Dermis microvascular lymphatic vessel endothelial cell (primary cell): ENCODE measurements at regions not wholly inside any gene's neighbourhood (a gene's known extent, or its start where the extent isn't known, plus 50 kb on each side); places are given as distances from the start of the nearest gene placed in this dataset.

Source experiments
- DNase-seq, 2 donors: peaks; one replicate each; pipeline versions ENCODE4 v3.0.0 to v3.0.0-alpha.2; 2010; ENCODE audit warnings: low read depth in 2 of 2

DNA sequence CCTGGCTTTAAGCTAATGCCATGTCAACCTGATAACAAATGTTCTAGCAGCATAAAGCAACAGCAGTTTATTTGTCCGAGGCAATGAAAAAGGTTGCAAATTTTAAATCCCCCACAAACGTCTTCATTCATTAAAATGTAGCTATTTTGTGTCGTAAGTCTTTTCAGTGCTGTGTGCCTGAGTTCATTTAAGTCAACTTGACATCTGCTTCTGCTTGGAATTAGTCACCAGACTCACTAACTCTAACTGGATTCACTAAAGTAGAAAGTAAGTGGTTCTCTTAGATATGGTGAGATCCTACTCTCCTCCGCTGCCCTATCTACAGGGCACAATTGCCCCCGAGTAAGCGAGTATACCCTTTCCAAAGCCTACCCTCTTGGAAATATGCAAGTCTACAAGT is 118.4 kb upstream of the CHRM3 start:
- no peak for DNase-seq

DNA sequence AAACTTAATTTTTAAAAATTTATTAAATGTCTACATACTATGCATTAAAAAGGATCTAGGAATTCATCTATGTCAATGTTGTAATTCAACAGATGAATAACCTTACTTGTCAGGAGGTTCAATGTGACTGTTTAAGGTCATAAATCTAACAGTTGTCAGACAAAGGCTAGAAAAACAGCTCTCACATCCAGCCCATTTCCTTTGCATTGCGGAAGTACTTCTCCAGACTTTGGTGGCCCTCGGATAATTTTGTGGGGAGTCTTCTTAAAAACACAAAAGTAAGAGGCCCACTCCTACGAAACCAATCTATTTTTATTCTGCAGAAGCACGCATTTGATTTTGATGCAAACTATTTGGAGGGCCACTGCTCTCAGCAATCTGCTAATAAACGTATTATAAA is 122.6 kb upstream of the CHRM3 start:
- no peak for DNase-seq

DNA sequence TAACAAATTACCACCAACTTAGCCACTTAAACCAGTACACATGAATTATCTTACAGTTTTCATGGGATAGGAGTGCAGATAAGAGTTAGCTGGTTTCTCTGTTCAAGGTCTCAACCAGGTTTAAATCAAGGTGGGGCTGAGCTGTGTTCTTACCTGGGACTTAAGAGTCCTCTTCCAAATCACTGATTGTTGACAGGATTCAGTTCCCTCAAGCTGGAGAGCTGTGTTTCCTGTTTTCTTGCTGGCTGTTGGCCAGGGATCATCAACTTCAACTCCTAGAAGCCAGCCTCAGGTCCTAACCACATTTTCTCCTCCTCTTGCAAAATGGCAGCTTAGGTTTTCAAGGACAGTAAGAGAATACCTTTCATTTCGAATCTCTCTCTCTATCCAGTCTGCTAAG is 123.8 kb upstream of the CHRM3 start:
- DNase-seq = no peak

DNA sequence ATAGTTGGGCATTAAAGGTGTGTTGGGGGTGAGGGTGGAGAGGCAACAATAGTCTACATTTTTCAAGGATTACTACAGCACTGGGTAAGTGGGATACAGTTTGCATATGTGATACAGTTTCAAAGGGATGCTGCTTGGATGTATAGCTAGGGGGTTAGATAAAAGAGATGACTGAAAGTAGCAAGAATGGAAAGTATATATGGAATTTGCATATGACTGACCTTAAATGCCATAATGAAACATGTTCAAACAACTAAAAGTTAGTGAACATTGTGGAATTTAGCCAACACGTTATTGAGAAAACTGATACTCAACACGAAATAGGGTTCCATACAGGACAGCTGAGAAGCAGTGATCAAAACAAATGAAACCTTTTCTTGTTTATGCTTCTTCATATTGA is 124.8 kb upstream of the CHRM3 start:
- no peak for DNase-seq

DNA sequence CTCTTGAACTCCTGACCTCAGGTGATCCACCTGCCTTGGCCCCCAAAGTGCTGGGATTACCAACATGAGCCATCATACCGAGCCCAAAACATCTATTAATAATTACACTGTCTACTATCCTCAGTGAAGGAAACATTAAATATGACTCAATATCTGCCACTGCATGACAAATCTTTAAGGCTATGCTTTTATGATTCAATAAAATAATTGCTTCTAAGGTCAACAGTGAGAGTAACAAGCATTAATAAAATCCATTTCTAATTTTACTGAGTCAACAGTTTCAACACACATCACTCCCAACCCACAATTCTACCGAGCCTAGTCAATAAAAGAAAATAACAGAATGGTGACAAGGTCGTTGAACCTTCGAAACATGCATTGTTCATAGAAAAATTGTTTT is 125.5 kb upstream of the CHRM3 start:
- DNase-seq = no peak

DNA sequence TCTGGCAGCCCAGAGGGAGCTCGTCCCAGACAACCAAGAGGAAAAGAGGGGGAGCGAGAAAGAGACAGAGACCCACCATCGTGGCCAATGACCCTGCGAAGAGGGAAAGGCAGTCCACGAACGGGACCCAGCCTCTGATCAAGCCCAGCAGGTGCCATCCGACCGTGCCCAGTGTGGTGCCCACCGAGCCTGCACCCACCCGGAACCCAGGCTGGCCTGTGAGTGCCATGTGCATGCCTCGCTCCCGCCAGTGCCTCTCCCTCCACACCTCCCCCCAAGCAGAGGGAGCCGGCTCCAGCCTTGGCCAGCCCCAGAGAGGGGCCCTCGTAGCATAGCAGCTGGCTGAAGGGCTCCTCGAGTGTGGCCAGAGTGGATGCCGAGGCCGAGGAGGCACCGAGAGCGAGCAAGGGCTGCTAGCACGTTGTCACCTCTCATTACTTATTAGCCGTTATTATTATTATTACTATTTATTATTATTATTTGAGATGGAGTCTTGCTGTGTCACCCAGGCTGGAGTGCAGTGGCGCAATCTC is 130.7 kb upstream of the CHRM3 start:
- DNase-seq = no peak

DNA sequence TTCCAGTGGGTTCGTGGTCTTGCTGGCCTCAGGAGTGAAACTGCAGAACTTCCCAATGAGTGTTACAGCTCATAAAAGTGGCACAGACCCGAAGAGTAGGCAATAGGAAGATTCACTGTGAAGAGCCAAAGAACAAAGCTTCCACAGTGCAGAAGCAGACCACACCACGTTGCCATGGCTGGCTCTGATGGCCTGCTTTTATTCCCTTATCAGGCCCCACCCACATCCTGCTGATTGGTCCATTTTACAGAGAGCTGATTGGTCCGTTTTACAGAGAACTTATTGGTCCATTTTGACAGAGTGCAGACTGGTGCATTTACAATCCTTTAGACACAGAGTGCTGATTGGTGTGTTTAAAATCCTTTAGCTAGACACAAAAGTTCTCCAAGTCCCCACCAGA is 131.4 kb upstream of the CHRM3 start:
- DNase-seq = no peak

DNA sequence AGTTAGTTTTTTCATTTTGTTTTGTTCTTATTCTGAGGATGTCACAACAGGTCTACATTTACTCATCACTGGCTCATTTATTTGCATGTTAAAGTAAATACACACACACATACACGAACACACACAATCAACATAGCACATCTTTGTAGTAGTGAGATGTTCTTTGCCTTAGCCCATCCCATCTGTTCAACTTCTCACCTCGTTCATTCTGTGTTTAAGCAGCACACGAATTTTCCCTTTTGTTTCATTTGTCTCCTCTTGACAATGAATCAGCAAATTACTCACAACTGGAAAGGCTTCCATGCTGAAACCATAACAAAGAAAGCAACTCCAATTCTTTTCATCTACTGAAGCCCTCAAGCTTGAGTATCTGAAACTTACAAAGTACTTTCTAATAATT is 133.3 kb upstream of the CHRM3 start:
- no peak for DNase-seq

DNA sequence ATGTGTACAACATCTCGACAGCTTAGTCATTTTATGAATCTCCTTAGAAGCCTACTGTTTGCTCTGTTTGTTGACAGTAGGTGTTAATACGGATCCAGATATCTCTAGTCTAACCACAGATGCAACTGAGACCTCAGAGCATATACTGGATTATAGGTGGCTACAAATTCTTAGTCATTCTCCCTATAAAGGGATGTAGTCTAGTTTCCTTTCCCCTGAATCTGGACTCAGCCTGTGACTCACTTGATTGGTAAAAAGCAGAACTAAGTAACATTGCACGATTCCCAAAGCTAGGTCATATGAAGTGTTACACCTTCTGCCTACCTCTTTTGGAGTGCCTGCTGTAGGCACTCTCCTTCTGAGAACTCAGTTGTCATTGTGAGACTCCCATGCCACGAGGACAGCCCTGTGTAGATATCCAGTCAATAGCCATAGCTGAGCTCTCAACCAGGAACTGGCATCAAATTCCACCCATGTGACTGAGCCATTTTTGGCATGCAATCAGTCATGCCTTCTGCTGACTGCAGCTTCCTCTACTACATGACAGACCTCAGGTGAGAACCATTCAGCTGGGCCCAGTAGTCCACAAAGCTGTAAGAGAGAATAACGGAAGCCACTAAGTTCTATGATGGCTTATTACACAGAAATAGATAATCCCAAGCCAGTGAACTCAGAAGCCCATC is 135.9 kb upstream of the CHRM3 start:
- no peak for DNase-seq

DNA sequence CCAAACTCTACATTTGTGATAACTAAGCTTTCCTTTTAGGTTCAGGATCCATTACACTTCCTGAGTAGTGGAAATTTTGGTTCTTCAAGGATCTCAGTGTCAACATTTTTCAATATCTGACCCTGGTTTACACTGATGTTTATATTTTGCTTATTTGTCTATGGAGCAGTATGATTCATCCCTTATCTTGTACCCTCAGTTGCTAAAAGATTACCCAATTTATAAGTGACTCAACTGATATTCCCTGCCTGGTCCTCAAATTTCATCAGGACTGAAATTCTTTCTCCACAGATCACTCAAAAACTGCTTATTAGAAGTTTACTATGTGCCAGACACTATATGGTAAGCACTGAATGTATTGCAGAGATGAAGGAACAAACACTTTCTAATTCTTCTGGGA is 139.1 kb upstream of the CHRM3 start:
- DNase-seq = no peak

DNA sequence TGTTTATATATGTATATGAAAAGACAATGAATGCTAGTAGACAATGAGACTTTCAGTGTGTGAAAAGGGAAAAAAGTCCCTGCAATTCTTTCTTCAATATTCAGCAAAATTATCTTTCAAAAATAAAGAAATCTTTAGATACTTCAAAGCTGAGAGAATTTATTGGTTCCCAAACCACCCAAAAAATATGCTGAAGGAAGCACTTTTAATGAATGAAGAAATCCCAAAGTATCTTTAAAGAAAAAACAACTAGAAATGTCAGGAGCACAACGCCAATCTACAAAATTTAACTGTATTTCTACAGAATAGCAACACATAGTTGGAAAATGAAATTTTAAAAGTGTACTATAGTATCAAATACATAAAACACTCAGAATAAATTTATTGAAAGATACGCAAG is 142.3 kb upstream of the CHRM3 start:
- DNase-seq = no peak

DNA sequence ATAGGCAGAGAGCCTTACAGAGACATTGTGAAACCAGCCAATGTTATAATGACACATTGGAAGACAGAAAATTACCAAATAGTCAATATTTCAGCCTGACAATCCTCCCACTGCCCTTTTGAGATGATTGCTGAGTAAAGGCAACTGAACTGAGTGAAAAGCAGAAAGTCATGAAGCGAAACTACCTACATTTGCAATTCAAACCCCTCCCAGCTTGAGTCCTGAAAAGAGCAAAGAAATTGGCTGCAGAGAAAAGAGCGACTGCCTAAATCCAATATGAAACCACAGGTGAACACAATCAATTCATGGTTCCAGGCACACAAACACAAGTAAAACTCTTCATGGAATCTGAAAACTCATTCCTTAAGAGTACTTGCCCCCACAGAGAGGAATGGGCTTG is 143.4 kb upstream of the CHRM3 start:
- DNase-seq = no peak

DNA sequence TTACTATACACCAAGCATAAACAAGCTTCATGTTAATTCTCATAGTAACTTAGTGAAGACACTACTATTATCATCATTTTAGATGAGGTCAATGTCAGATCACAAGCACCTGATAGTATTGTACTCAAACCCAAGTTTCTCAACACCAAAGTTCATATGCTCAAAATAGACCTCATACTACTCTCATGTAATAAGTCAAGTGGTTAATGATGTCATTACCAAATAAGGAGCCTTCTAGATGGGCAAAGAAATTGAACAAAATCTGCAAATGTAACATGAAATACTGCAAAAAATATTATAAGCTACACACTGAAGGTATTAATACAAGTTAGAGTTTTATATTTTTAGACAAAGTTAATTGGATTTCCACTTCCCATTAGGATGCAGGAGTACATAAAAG is 144.0 kb upstream of the CHRM3 start:
- DNase-seq = no peak

DNA sequence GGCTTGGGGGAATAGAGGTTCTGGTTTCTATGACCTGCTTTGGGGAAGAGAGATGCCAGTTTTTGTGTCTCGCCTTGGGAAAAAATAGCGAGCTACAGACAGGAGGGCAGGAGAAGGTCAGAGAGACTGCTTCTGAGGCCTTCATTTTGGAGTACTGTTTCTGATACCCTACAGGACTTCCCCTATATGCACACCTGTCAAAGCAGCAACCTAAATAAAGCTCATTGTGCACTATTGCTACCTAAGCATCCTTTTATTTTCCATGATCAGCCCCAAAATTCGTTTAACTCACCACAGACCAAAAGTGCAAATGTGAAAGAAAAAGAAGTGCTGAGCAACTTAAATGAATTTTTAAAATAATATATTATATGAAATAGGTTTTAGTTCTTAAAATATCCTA is 145.6 kb upstream of the CHRM3 start:
- DNase-seq = no peak

DNA sequence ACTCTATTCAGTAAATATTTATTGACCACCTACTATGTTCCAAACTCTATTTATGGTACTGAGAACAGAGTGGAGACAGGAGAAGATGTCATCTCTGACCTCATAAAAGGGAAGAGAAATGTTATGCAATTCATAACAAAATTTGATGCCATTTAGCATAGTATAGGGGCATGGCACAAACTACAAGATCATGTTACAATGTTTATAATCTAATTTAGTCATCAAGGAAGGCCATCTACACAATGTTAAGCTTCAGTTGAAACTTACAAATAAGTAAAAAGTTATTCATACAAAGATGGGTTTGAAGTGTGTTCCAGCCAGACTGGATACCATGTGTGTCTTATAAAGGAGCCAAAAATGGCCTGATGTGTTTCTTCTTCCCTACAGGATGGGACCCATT is 146.8 kb upstream of the CHRM3 start:
- DNase-seq = no peak

DNA sequence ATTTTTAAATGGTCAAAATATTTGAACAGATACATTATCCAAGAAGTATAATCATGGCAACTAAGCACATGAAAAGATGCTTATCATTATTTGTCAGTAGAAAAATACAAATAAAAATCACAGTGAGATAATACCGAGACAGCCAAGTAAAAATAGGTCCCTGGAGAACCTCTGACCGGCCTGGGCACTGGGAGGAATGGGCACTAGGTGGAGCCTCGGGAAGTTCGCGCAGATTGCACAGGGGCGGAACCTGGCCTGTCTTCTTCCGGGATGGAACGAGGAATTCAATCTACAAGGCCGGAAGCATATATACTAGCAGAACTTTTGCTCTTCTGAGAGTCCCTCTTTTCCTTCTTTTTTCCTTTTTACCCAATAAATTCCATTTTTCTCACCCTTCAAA is 148.5 kb upstream of the CHRM3 start:
- DNase-seq = no peak

DNA sequence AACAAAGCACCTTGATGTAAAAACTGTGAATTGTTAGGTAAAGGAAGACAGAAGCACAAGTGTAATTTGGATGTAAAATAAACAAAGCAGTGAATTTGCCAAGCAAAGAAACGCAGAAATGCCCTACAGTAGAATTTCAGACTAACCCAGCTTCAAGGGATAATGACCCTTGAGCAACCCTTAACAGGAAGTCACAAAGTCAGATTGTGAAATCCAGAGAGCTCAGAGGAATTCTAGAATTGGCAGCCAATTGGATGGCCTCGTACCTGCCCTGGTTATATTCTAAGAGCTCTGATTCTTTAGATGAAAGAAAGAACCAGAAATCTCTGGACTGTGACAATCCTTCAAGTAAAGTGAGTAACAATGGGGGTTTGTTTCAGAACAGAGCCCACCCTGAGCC is 152.7 kb upstream of the CHRM3 start:
- no peak for DNase-seq

DNA sequence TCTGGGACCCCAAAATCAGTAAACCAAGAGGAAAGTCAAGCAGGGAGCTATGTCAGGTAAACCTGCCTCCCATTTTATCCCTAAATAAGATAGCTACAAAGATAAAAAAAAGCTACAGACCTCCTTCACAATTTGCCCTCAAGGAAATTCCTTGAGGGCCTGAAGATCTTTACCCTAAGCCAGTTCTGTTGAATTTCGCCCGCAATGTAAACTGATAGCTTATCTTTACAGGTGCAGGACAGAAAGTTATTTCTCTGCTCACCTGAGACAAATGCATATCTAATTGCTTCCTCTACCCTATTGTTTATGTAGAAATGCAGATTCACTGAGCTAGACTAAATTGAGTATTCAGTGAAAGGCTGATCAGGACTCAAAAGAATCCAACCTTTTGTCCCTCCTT is 153.4 kb upstream of the CHRM3 start:
- DNase-seq = no peak

DNA sequence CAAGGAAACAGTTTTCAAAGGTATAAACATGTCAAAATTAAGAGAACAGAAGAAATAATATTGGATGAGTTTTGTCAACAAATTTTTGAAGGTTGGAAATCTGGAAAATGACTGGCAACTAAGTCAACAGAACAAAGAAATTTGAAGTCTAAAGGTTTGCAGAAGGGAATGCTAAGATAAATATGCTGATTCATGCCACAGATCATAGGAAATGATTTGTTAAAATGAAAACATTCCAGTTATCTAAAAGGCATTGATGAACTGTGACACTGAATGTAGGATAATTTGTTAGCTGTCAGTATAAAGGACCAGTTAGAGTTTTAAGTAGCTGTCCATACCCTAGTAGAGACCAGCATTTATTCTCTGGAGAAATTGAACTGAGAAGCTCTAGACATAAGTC is 157.9 kb upstream of the CHRM3 start:
- no peak for DNase-seq

DNA sequence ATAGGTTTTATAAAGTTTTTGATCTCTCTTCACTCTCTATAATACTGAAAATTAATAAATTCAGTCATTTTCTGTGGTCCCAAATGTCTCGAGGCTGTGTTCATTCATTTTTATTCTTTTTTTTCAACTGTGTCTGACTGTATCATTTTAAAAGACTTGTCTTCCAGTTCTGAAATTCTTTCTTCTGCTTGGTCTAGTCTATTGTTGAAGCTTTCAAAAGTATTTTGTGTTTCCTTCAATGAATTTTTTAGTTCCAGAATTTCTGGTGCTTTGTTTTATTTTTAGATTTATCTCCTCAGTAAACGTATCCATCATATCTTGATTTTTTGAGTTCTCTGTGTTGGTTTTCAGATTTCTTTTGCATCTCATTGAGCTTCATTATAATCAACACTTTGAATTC is 161.0 kb upstream of the CHRM3 start:
- DNase-seq = no peak

DNA sequence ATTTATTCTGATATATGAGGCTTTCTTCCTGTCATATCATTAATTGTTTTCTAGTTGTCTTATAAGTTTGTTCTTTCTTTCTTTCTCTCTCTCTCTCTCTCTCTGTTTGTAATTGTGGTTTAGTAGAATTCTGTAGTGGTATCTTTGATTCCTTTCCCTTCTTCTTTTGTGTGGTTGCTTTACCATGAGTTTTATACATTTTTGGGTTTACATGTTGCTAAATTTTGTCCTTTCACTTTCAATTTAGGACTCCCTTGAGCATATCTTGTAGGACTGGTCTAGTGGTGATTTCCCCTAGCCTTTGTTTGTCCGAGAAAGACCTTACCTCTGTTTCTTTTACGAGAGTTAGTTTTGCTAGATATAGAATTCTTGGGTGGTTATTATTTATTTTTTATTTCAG is 162.3 kb upstream of the CHRM3 start:
- no peak for DNase-seq

DNA sequence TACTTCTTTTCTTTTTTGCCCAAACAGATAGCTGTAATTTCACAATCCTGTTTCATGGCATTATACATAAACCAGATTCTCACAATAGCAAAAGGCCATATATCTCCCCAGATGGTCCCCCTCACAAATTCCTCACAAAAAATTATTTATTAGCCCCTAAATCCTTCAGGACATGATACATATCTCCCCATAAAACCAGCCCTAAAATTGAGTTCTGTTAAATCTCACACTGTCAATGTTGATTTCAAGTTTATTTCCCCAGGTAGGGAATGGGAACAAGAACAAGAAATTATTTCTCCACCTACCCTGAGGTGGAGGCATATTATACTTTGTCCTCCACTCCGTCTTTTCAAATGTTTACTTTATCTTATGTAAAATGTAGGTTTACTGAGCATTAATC is 163.4 kb upstream of the CHRM3 start:
- DNase-seq = no peak

DNA sequence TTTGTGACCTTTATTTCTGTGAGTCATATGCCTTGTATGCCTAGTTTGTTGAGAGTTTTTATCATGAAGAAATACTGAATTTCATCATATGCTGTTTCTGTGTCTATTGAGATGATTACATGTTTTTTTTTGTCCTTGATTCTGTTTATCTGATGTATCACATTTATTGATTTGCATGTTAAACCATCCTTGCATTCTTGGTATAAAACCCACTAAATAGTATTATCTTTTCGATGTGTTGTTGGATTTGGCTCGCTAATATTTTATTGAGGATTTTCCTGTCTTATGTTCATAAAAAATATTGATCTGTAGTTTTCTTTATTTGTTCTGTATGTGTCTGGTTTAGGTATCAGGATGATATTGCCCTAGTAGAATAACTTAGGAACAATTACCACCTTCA is 164.7 kb upstream of the CHRM3 start:
- DNase-seq = no peak

DNA sequence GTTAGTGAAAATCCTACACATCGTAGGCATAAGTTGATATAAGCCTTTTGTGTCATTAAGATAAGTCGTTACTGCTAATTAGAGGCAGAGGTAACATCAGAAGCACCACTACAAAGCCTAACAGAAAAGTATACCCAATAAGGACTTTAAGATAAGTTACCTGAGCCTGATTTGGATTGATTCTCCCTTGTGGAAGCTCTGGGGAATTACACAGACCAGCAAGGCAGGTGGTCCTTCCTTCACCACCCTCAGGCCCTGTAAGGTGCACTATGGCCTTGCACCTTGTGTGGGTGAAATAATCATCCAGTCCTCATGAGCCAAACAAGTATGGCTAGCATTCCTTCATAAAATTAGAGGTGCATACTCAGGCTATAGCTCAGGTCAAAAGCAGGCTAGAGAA is 166.7 kb upstream of the CHRM3 start:
- no peak for DNase-seq
